Urothelium cell line (cell line): ENCODE measurements at regions not wholly inside any gene's neighbourhood (a gene's known extent, or its start where the extent isn't known, plus 50 kb on each side); places are given as distances from the start of the nearest gene placed in this dataset.

Experiments used
- DNase-seq: peaks from one replicate; pipeline ENCODE4 v3.0.0; 2011; ENCODE audit warnings: low spot score, mixed read lengths
- FAIRE-seq: peaks from 2 replicates; lab custom pipeline; 2011; peaks lifted over from hg19 to GRCh38; lab: Jason Lieb, UNC

DNA sequence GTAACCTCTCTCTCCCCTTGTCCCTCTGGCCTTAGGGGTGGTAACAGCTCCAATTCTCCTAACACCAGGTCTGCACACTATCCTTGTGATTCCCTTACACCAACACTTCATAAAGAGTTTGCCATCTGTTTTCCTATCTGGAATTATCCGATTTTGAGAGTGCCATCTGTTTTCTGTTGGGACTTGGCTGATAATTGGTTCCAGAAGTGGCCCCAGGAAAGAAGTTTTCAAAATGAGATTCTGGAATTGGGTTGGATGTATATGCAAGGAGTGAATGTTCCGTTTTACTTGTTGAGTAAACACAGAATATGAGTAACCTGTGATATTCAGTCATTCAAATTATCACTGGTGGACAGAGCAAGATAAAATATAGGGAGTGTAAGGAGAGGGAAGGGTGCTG is 134.1 kb upstream of the HS3ST3A1 start:
- no peak for DNase-seq
- FAIRE-seq: no peak

DNA sequence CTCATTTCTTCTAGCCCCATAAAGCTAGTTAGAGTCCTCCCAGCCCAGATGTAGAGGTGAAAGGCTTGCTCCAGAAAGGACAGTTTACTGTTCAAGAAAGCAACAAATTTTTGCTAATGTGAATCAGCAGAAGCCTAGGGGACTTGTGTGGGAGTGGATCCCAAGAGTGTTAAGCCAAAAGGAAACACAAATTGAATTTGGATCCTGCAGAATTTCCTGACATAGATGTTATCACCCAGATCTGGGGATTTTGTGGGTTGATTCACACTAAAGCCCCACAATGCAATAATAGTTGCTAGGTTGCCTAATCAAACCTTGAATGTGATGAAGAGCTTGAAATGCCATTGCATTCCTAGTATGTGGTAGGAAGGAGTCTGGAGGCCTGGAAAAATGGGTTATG is 135.2 kb upstream of the HS3ST3A1 start:
- FAIRE-seq: no peak
- no peak for DNase-seq

DNA sequence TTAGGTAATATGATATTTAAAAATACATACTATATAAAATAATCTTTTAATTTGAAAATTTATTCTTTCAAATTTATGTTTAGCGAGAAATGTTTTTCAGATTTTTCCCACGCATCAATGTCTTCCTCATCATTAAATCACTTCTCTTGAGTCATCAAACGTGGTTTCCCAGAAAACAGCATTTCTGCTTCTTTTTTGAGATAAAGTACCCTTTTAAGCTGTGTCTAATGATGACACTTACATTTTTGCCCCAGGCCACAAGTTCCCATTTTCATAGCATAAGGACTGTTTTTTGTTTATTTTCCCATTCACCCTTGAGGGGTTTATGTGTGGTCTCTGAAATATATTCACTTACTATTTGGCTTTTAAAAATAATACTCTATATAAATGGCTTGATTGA is 139.0 kb upstream of the HS3ST3A1 start:
- FAIRE-seq: no peak

GRCh38 chr17:13741744-13742143 is 140.0 kb upstream of the HS3ST3A1 start:
- no peak for DNase-seq
- FAIRE-seq: no peak

More for the DNA sequence above, 139.0 kb upstream of the HS3ST3A1 start:
- no peak for DNase-seq

- DNase-seq: no peak
- FAIRE-seq: no peak
These were observed 142.2 kb upstream of the HS3ST3A1 start for GRCh38 chr17:13743906-13744305.

- DNase-seq (no peak), FAIRE-seq (no peak)
These were observed 144.7 kb upstream of the HS3ST3A1 start for GRCh38 chr17:13746404-13746803.

DNA sequence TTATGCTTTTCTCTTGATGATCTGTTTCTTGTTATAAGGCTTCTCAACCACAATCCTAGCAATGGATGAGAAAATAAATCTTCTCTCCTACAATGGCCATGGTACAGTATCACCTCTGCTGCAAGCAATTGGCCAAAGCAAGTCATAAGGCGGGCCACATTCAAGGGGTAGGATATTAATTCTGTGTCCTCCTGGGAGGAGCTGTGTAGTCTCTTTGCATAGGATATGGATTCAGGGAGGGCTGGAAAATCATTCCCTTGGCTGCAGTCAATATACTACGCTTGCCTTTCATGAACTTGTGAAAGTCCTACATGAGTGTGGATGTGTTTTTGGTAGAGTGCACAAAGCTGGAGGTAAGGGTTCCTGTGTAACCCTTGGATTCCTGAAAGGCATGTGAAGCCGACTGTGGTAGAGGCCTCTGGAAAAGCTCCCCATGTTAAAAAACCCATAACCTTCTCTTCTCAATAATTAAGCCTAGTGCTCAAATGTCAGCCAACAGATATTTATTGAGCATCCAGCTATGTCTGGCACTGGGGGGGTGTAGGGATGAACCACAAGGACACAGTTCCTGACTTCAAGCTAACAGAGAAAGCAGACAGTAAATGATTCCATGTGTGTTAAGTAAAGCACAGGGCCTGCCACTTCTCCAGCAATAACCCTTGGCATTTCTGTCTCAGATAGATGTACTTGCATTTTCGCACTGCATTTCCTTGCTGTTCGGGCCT is 147.6 kb upstream of the HS3ST3A1 start:
- no peak for FAIRE-seq
- DNase-seq: no peak

GRCh38 chr17:13749891-13750235 is 148.1 kb upstream of the HS3ST3A1 start:
- no peak for FAIRE-seq

DNA sequence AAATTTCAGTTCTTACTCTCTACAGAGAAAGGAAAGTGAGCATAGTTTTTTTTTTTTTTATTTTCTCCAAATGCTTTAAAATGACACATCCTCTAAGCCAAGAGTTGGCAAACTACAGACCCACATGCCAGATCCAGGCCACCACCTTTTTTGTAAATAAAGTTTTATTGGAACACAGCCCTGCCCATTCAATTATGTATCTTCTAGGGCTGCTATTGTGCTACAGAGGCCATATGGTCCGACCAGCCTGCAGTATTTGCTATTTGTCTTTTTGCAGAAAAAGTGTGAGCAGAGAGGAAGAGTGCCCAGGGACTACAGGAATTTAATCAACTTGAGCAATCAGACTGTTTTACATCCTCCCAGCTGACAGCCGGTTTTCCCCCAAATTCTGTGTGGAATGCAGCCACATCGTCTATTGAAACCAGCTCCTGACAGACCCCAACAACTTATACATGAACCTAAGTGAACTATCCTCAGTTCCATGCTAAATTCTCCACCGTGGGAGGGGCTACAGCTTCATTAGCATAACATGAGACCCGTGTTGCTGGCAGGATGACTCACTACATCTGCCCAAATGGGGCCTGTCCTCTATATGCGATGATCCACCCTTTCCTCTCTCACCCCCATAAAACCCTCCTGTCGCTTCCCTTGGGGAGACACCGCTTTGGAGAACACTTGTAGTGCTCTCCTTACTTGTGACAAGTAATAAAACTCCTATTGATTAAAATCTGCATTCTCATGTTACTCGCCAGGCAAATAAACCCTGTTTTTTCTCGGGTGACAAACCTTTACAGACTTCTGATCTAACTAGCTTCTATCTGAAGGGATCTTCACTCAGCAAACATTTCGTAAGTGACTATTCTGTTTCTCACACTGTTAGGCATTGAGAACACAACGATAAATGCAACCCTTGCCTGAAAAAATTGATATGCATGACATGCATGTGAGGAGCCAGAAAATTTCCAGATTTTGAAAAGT is 149.4 kb upstream of the HS3ST3A1 start:
- FAIRE-seq (no peak), DNase-seq (no peak)

More at GRCh38 chr17:13749891-13750235, 148.1 kb upstream of the HS3ST3A1 start:
- no peak for DNase-seq

GRCh38 chr17:13753154-13753553 is 151.4 kb upstream of the HS3ST3A1 start:
- no peak for FAIRE-seq
- DNase-seq: no peak

GRCh38 chr17:13753771-13754170 is 152.0 kb upstream of the HS3ST3A1 start:
- DNase-seq: no peak
- no peak for FAIRE-seq

DNA sequence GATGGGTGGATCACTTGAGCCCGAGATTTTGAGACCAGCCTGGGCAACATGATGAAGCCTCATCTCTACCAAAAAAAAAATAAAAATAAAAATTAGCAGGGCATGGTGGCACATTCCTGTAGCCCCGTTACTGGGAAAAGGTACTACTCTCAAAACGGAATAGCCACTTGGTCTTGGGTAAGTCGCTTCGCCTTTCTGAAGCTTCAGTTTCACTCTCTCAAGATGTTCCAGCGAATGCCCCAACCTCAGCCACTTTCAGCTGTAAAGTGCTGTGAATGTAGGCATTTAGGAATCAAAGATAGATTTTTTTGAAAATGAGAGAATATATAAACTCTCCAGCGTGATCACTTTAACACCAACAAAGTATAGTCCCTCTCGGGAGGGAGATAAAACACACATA is 154.1 kb upstream of the HS3ST3A1 start:
- DNase-seq: no peak

DNA sequence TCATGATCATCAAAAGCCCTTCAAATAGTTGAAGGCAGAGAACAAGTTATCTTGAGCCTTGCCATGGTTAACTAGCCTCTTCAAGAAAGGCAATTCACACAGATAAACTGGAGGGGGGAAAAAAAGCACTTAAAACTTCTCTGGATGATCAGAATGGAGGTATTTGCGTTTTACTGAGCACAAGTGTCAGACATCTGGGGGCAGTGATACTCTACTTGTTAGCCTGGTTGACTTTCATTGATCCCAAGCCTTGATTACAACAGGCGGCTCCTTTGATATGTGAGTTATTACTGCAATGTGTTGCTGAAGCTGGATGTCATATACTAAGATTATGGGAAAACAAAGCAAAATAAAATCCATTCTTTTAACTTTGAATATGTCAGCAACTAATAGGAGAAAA is 155.0 kb upstream of the HS3ST3A1 start:
- FAIRE-seq: no peak
- DNase-seq: no peak

More for the DNA sequence above, 154.1 kb upstream of the HS3ST3A1 start:
- no peak for FAIRE-seq

- FAIRE-seq (no peak), DNase-seq (no peak)
These were observed 156.1 kb upstream of the HS3ST3A1 start for GRCh38 chr17:13757871-13758270.

GRCh38 chr17:13759518-13760335 is 158.0 kb upstream of the HS3ST3A1 start:
- no peak for DNase-seq
- no peak for FAIRE-seq

GRCh38 chr17:13761038-13761603 is 159.4 kb upstream of the HS3ST3A1 start:
- no peak for DNase-seq
- no peak for FAIRE-seq

DNA sequence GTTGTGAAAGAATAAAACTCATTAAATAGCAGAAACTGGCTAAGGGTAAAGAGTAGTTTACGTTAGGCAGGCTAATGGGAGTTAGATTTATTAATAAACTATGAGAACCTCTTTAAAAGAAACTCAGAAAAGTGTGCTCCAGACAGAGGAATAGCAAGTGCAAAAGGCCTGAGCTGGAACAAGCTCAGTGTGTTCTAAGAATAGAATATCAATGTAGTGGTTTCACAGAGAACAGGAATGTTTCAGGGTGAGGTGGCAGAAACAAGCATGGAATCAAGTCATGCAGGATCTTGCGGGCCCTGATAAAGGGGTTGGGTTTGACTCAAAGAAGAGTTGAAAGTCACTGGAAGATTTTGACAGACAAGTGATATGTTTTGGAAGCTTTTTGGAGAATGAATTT is 164.0 kb upstream of the HS3ST3A1 start:
- DNase-seq (no peak), FAIRE-seq (no peak)

GRCh38 chr17:13770702-13771101 is 169.0 kb upstream of the HS3ST3A1 start:
- DNase-seq: no peak
- FAIRE-seq: no peak

DNA sequence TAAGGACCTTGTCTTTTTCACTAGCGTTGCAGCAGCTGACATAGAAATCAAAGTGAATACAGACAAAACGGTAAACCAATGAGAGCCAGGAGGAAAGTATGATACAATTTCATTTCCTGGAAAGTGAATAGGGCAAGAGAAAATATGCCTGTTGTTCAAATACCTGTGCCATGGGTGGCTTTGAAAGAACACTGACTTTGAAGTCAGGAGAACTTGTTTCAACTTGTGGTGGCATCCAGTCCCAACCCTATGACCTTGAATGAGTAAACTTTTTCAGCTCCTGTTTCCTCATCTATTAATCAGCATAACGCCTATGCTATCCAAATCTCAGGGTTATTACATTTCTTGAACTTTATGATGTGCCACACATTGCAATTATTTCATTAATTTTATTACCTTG is 173.7 kb upstream of the HS3ST3A1 start:
- FAIRE-seq: no peak

DNA sequence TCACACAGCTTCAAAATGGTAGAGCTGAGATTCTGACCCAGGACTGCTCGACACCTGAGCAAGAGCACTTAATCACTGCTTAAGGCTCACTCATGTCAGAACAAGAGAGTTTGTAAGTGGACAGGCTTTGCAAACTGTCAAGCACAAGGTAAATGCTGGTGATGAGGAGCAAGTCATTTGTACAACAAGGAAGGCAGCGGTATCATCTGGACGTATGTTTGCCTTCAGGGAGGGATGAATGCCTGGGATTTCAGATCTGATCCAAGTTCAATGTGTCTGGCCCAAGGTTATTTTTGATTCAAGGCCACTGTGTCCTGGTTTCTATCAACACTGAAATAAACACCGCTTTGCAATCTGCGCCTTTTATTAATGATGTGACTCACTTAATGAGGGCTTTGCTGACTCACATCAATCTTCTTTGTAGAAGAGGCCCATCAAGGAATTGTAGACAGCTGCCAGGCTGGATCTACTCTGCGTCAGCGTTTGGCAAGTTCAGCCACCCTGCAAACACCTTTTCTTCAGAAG is 174.4 kb upstream of the HS3ST3A1 start:
- FAIRE-seq: no peak
- DNase-seq: no peak

More for the DNA sequence above, 173.7 kb upstream of the HS3ST3A1 start:
- no peak for DNase-seq
